Adrenal gland (tissue), 9 donors: ENCODE measurements at regions not wholly inside any gene's neighbourhood (a gene's known extent, or its start where the extent isn't known, plus 50 kb on each side); places are given as distances from the start of the nearest gene placed in this dataset.

Experiments
- DNase-seq, 7 donors: peaks; one replicate each; pipeline ENCODE4 v3.0.0-alpha.2; 2019 to 2020
- H3K27ac ChIP-seq, 5 donors: fragments of 200-600 bp; sonication (generic) in 4 of 5; 1 replicate in 3 of 5; 2 replicates in 2 of 5; pipeline versions ENCODE4 v1.5.1 to v1.8.0; 2016 to 2020; ENCODE audit warnings: mild to moderate bottlenecking in 1 of 5
- H3K27me3 ChIP-seq: fragments of 200-600 bp; 2 replicates; pipeline ENCODE4 v1.8.0; 2021
- H3K36me3 ChIP-seq, 2 donors: fragments of 200-600 bp; replicated peaks in 1 of 2; 1 replicate in 1 of 2; 2 replicates in 1 of 2; pipeline versions ENCODE4 v1.5.1 to v1.8.0; 2018 to 2022
- H3K4me1 ChIP-seq, 2 donors: fragments of 200-600 bp; replicated peaks in 1 of 2; 1 replicate in 1 of 2; 2 replicates in 1 of 2; pipeline versions ENCODE4 v1.5.1 to v1.8.0; 2018 to 2021
- H3K4me3 ChIP-seq, 4 donors: fragments of 200-600 bp; sonication (generic) in 3 of 4; one replicate each; pipeline ENCODE4 v1.5.1; 2016 to 2018
- H3K9me3 ChIP-seq, 3 donors: fragments of 200-600 bp; sonication (generic) in 1 of 3; replicated peaks in 1 of 3; 1 replicate in 2 of 3; 2 replicates in 1 of 3; pipeline versions ENCODE4 v1.5.1 to v1.8.0; 2016 to 2021
- CTCF ChIP-seq, 6 experiments: fragments of 450-650 bp in 4 of 6; fragments of 200-600 bp in 2 of 6; sonication (generic) in 1 of 6; IDR thresholded peaks; 1 replicate in 5 of 6; 2 replicates in 1 of 6; pipeline versions ENCODE4 v1.5.1 to v1.8.0; 2016 to 2021; ENCODE audit warnings: antibody characterized with exemption in 6 of 6, mild to moderate bottlenecking in 2 of 6, moderate library complexity in 1 of 6
- POLR2A ChIP-seq, 2 donors: fragments of 450-650 bp; IDR thresholded peaks; one replicate each; pipeline ENCODE4 v1.6.1; 2017; ENCODE audit warnings: antibody characterized with exemption in 2 of 2, mild to moderate bottlenecking in 2 of 2, moderate library complexity in 1 of 2
- WGBS, 4 donors: extraction: QIAGEN DNeasy Blood & Tissue Kit in 2 of 4; methylation state at CpG; one replicate each; pipeline versions ENCODE4 v1.1.5 to v1.1.7; 2013 to 2017; 5-methylcytosine and 5-hydroxymethylcytosine counted together
- intact Hi-C, 2 donors: fragments of 100-400 bp; cut with DNase I; formaldehyde crosslinking; loops; one replicate each; pipeline versions ENCODE4 v1.14.1 to v1.15.0; 2022 to 2023
- donor health status: healthy with polysubstance abuse.
- donor health status: Bipolar disorder and iron deficiency.
- donor health status: DM: yes; HTN: yes; CAD: no.
- donor health status: DM: no; HTN: no; CAD: no.
- donor health status: DM: no; HTN: no; CAD: no.

- DNase-seq, result no peak
- no peaks in the 10 kb centered on the region for H3K27me3 ChIP-seq
- H3K36me3 ChIP-seq, result no peaks in the 10 kb centered on the region
- H3K9me3 ChIP-seq, result peaks cover 0 to 6% (median 0%) of the 10 kb centered on the region in 3 donors
- no peak overlapping the region for H3K27ac ChIP-seq
- 70 to 82% (median 74%) methylated on average over 3 of the region's 3 CpGs for WGBS, 4 donors
- no peaks in the 10 kb centered on the region for H3K4me1 ChIP-seq
- TF ChIP-seq CTCF (IDR thresholded peaks at IDR 0.05), result no peak
- TF ChIP-seq POLR2A (IDR thresholded peaks at IDR 0.05), result no peak
- H3K4me3 ChIP-seq, result no peak overlapping the region
- intact Hi-C loops, result no loop called here
Observed at GRCh38 chr21:21952566-21952965, 954.4 kb downstream of the NCAM2 start.

DNA sequence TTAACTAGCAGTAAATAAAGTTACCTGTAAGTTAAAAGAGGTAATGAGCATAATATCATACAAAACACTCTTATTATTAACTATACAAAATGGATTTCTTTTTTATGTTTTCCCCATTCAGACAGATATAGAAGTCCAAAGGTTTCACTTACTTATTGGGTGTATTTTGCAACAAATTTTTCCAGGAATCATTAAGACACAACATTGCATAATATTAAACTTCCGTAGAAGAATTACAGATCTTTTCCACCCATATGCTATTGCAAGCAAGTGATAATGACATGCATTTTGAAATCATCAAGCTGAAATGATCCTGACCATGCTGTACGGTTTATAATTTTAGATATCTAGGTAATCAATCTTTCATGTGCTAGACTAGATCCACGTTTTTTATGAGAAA, 957.0 kb downstream of the NCAM2 start:
- DNase-seq, result no peak
- no peaks in the 10 kb centered on the region for H3K27me3 ChIP-seq
- H3K9me3 ChIP-seq, result peaks cover 0 to 6% (median 0%) of the 10 kb centered on the region in 3 donors
- H3K4me1 ChIP-seq, result no peaks in the 10 kb centered on the region
- H3K4me3 ChIP-seq, result no peak overlapping the region
- no peak overlapping the region for H3K27ac ChIP-seq
- intact Hi-C loops, result no loop called here
- no peaks in the 10 kb centered on the region for H3K36me3 ChIP-seq
- 58 to 68% (median 65%) methylated on average over 3 of the region's 3 CpGs for WGBS, 4 donors
- TF ChIP-seq POLR2A (IDR thresholded peaks at IDR 0.05) (no peak), CTCF (IDR thresholded peaks at IDR 0.05) (no peak)

GRCh38 chr21:21957490-21957889, 959.3 kb downstream of the NCAM2 start:
- Histone ChIP-seq H3K36me3 (no peaks in the 10 kb centered on the region), H3K27me3 (no peaks in the 10 kb centered on the region), H3K4me3 (no peak overlapping the region), H3K9me3 (peaks cover 0 to 6% (median 0%) of the 10 kb centered on the region in 3 donors), H3K27ac (no peak overlapping the region), H3K4me1 (no peaks in the 10 kb centered on the region)
- TF ChIP-seq CTCF (IDR thresholded peaks at IDR 0.05) (no peak), POLR2A (IDR thresholded peaks at IDR 0.05) (no peak)
- intact Hi-C loops, result no loop called here
- 81 to 87% (median 84%) methylated on average over 1 of the region's 1 CpG for WGBS, 4 donors
- DNase-seq, result no peak

- no peak for DNase-seq
- H3K4me3 ChIP-seq, result no peak overlapping the region
- H3K27ac ChIP-seq, result no peak overlapping the region
- no peaks in the 10 kb centered on the region for H3K27me3 ChIP-seq
- no peaks in the 10 kb centered on the region for H3K36me3 ChIP-seq
- 57 to 82% (median 72%) methylated on average over 1 of the region's 1 CpG for WGBS, 4 donors
- intact Hi-C loops, result no loop called here
- H3K4me1 ChIP-seq, result no peaks in the 10 kb centered on the region
- no peaks in the 10 kb centered on the region for H3K9me3 ChIP-seq
- TF ChIP-seq CTCF (IDR thresholded peaks at IDR 0.05) (no peak), POLR2A (IDR thresholded peaks at IDR 0.05) (no peak)
Observed at GRCh38 chr21:21963911-21964310, 965.7 kb downstream of the NCAM2 start.
